CD14-positive monocyte (primary cell): ENCODE measurements at regions not wholly inside any gene's neighbourhood (a gene's known extent, or its start where the extent isn't known, plus 50 kb on each side); places are given as distances from the start of the nearest gene placed in this dataset.

Experiments
- DNase-seq, 3 donors: peaks; one replicate each; pipeline ENCODE4 v3.0.0-alpha.2; 2011 to 2022
- H2AFZ ChIP-seq: 2 replicates; pipeline ENCODE4 v1.6.0; 2012; ENCODE audit warnings: mild to moderate bottlenecking, low read depth, low read length, inconsistent platforms; ENCODE audit not compliant: insufficient read depth, poor library complexity, severe bottlenecking
- H3K27ac ChIP-seq, 2 donors: 1 replicate in 1 of 2; 2 replicates in 1 of 2; pipeline ENCODE4 v1.5.1; 2012 to 2013; ENCODE audit warnings: low read length in 2 of 2, control low read depth in 1 of 2, inconsistent platforms in 1 of 2, low read depth in 1 of 2, mild to moderate bottlenecking in 1 of 2
- H3K27me3 ChIP-seq, 2 donors: one replicate each; pipeline versions ENCODE4 v1.6.0 to v1.6.1; 2011 to 2013; ENCODE audit warnings: low read length in 2 of 2; ENCODE audit not compliant: control insufficient read depth in 2 of 2, insufficient read depth in 2 of 2
- H3K36me3 ChIP-seq, 2 donors: replicated peaks in 1 of 2; 1 replicate in 1 of 2; 2 replicates in 1 of 2; pipeline versions ENCODE4 v1.5.1 to v1.6.1; 2012 to 2013; ENCODE audit warnings: low read length in 2 of 2, control low read depth in 1 of 2, inconsistent platforms in 1 of 2, mild to moderate bottlenecking in 1 of 2; ENCODE audit not compliant: insufficient read depth in 2 of 2, control insufficient read depth in 1 of 2
- H3K4me1 ChIP-seq, 2 donors: 1 replicate in 1 of 2; 2 replicates in 1 of 2; pipeline versions ENCODE4 v1.5.1 to v1.6.1; 2012 to 2013; ENCODE audit warnings: low read length in 2 of 2, control low read depth in 1 of 2, inconsistent platforms in 1 of 2, mild to moderate bottlenecking in 1 of 2, moderate library complexity in 1 of 2; ENCODE audit not compliant: insufficient read depth in 2 of 2, control insufficient read depth in 1 of 2
- H3K4me2 ChIP-seq: replicated peaks from 2 replicates; pipeline ENCODE3; 2012; ENCODE audit warnings: low read length, moderate library complexity, mild to moderate bottlenecking; ENCODE audit not compliant: poor library complexity, severe bottlenecking; ENCODE audit errors: extremely low read depth
- H3K4me3 ChIP-seq, 3 experiments: fragments of 200-600 bp in 1 of 3; sonication (generic) in 1 of 3; replicated peaks in 1 of 3; 1 replicate in 2 of 3; 2 replicates in 1 of 3; pipeline ENCODE4 v1.5.1; 2011 to 2013; ENCODE audit warnings: low read length in 3 of 3, mild to moderate bottlenecking in 3 of 3, control low read depth in 2 of 3, low read depth in 2 of 3, inconsistent platforms in 1 of 3, moderate library complexity in 1 of 3
- H3K79me2 ChIP-seq: 2 replicates; pipeline ENCODE4 v1.6.0; 2012; ENCODE audit warnings: mild to moderate bottlenecking, control low read depth, inconsistent platforms, low read length, moderate library complexity; ENCODE audit not compliant: insufficient read depth
- H3K9ac ChIP-seq: 2 replicates; pipeline ENCODE4 v1.6.0; 2017; ENCODE audit warnings: low read length, mild to moderate bottlenecking; ENCODE audit not compliant: insufficient read depth, poor library complexity, severe bottlenecking
- H3K9me3 ChIP-seq, 2 donors: replicated peaks in 1 of 2; 1 replicate in 1 of 2; 2 replicates in 1 of 2; pipeline versions ENCODE4 v1.5.1 to v1.6.1; 2012 to 2013; ENCODE audit warnings: low read length in 2 of 2, control low read depth in 1 of 2; ENCODE audit not compliant: control insufficient read depth in 1 of 2, insufficient read depth in 1 of 2
- H4K20me1 ChIP-seq: 2 replicates; pipeline ENCODE4 v1.6.0; 2012; ENCODE audit warnings: mild to moderate bottlenecking, low read length, control low read depth, moderate library complexity; ENCODE audit not compliant: insufficient read depth
- H3K27ac Mint-ChIP-seq, 7 donors: one replicate each; pipeline ENCODE4 v1.8.0; 2020; ENCODE audit warnings: mild to moderate bottlenecking in 7 of 7, mixed read lengths in 7 of 7, moderate library complexity in 6 of 7, inconsistent platforms in 2 of 7
- H3K27me3 Mint-ChIP-seq, 3 donors: one replicate each; pipeline ENCODE4 v1.8.0; 2021 to 2022; ENCODE audit warnings: low read depth in 3 of 3, mild to moderate bottlenecking in 3 of 3, mixed read lengths in 3 of 3, moderate library complexity in 3 of 3, inconsistent platforms in 1 of 3
- H3K36me3 Mint-ChIP-seq, 2 donors: one replicate each; pipeline ENCODE4 v1.8.0; 2020; ENCODE audit warnings: mixed read lengths in 2 of 2, inconsistent platforms in 1 of 2, mild to moderate bottlenecking in 1 of 2
- H3K4me1 Mint-ChIP-seq: one replicate; pipeline ENCODE4 v1.8.0; 2020; ENCODE audit warnings: mild to moderate bottlenecking, mixed read lengths
- H3K4me3 Mint-ChIP-seq, 2 donors: one replicate each; pipeline ENCODE4 v1.8.0; 2020; ENCODE audit warnings: mild to moderate bottlenecking in 2 of 2, mixed read lengths in 2 of 2, moderate library complexity in 1 of 2
- H3K9me3 Mint-ChIP-seq, 7 donors: one replicate each; pipeline ENCODE4 v1.8.0; 2020 to 2022; ENCODE audit warnings: mixed read lengths in 7 of 7, mild to moderate bottlenecking in 6 of 7, moderate library complexity in 6 of 7, inconsistent platforms in 2 of 7
- CTCF ChIP-seq: fragments of 200-600 bp; IDR thresholded peaks from one replicate; pipeline ENCODE4 v1.8.0; 2022; ENCODE audit warnings: antibody characterized with exemption, mild to moderate bottlenecking
- WGBS: methylation state at CpG from one replicate; pipeline ENCODE4 v1.1.5; 2013; ENCODE audit warnings: missing lambda C conversion rate; ENCODE audit not compliant: insufficient coverage; 5-methylcytosine and 5-hydroxymethylcytosine counted together
- intact Hi-C, 2 donors: fragments of 100-400 bp; cut with micrococcal nuclease; formaldehyde crosslinking; loops; one replicate each; pipeline versions ENCODE4 v1.15.0 to v1.15.1; 2023

- no peak overlapping the region for H3K27ac Mint-ChIP-seq
These were observed 65.8 kb upstream of the ZEB1 start for GRCh38 chr10:31253237-31253636.

DNA sequence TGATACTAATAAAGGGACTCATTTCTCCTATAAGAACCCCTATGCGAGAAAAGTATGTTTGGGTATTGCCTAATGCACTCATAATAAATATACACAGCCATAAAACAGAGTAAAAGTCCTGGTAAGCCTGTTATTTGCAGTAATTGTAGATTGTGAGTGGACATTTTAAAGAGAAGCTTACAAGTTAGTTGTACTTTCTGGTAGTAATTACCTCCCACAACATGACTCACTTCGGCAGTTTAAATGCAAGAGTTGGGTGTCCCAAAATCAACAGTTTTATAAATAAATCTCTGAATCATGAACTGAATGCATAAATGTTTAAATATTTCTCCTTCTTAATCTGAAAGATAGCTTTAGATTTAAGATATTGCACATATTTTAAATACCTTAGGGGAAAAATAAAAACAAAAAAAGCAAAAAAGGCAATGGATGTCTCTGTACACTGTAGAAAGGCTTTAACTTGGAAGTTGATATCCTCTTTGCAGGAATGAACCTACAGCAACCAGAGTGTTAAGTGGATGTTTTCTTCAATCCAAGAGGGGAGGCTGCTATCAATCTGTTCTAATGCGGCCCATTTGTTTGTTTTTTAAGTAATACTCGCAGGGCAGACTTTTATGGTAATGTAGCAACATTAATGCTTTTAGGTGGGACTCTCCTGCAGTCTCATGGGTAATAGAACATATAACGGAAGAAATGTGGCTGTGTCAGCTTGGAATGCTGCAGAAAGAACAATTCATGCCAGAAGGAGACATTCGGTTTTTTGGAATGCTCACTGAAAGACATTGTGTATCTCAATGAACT is 57.3 kb upstream of the ZEB1 start:
- H3K9me3 Mint-ChIP-seq, result peaks cover 0 to 1% (median 0%) of the 10 kb centered on the region in 7 donors
- no peaks in the 10 kb centered on the region for H3K36me3 Mint-ChIP-seq
- Histone ChIP-seq H2AFZ (no peak overlapping the region), H3K9ac (no peak overlapping the region), H3K27ac (no peak overlapping the region), H3K27me3 (no peaks in the 10 kb centered on the region), H3K4me2 (no peak overlapping the region), H3K4me1 (no peaks in the 10 kb centered on the region), H3K79me2 (no peaks in the 10 kb centered on the region), H4K20me1 (no peaks in the 10 kb centered on the region), H3K36me3 (no peaks in the 10 kb centered on the region), H3K9me3 (no peaks in the 10 kb centered on the region), H3K4me3 (no peak overlapping the region)
- H3K4me3 Mint-ChIP-seq, result no peak overlapping the region
- WGBS, result 100% methylated on average over 2 of the region's 6 CpGs
- no peak for DNase-seq
- no peaks in the 10 kb centered on the region for H3K4me1 Mint-ChIP-seq
- peaks cover 0 to 1% (median 0%) of the 10 kb centered on the region in 3 donors for H3K27me3 Mint-ChIP-seq
- H3K27ac Mint-ChIP-seq, result no peak overlapping the region
- intact Hi-C loops, result no loop called here
- no peak for TF ChIP-seq CTCF

More at GRCh38 chr10:31253237-31253636, 65.8 kb upstream of the ZEB1 start:
- Histone ChIP-seq H3K9ac (no peak overlapping the region), H3K27ac (no peak overlapping the region), H3K27me3 (no peaks in the 10 kb centered on the region), H3K4me2 (no peak overlapping the region), H3K79me2 (no peaks in the 10 kb centered on the region), H3K36me3 (no peaks in the 10 kb centered on the region), H3K9me3 (no peaks in the 10 kb centered on the region), H2AFZ (no peak overlapping the region), H3K4me1 (no peaks in the 10 kb centered on the region), H3K4me3 (no peak overlapping the region), H4K20me1 (no peaks in the 10 kb centered on the region)
- DNase-seq, result no peak
- no CpG with 5 or more reads among the region's 1 CpG for WGBS
- Mint-ChIP-seq H3K36me3 (no peaks in the 10 kb centered on the region), H3K9me3 (peaks cover 0 to 3% (median 0%) of the 10 kb centered on the region in 7 donors), H3K4me3 (no peak overlapping the region), H3K4me1 (no peaks in the 10 kb centered on the region), H3K27me3 (peaks cover 0 to 3% (median 0%) of the 10 kb centered on the region in 3 donors)
- intact Hi-C loops, result no loop called here
- no peak for TF ChIP-seq CTCF
